PC-9 (cell line): ENCODE measurements at regions not wholly inside any gene's neighbourhood (a gene's known extent, or its start where the extent isn't known, plus 50 kb on each side); places are given as distances from the start of the nearest gene placed in this dataset.

ENCODE experiments used
- BruUV-seq: library from RNA; stranded (reverse); fragments of 400-500 nt; replicated peaks from 2 replicates; lab custom pipeline; 2021; lab: Mats Ljungman, UMichigan
- CTCF ChIA-PET: fragments of 300-600 bp; sonication (Branson Sonifier 250); formaldehyde crosslinking; loops from one replicate; lab custom pipeline; 2022; ENCODE audit warnings: antibody characterized with exemption; lab: Charles Lee
- POLR2A ChIA-PET: fragments of 300-600 bp; sonication (Branson Sonifier 250); formaldehyde crosslinking; loops from one replicate; lab custom pipeline; 2022; ENCODE audit warnings: antibody characterized with exemption; ENCODE audit not compliant: unreplicated experiment; lab: Charles Lee
- DNase-seq, 2 experiments: peaks; one replicate each; pipeline versions ENCODE4 v3.0.0 to v3.0.0-alpha.2; 2015 to 2022; ENCODE audit warnings: mixed read lengths in 1 of 2
- H2AFZ ChIP-seq: fragments of 200-600 bp; sonication (generic); 2 replicates; pipeline ENCODE4 v1.8.1; 2017; ENCODE audit warnings: antibody characterized with exemption
- H3F3A ChIP-seq: fragments of 200-600 bp; sonication (generic); 2 replicates; pipeline ENCODE4 v1.8.1; 2017; ENCODE audit warnings: antibody characterized with exemption, mild to moderate bottlenecking, low read depth; ENCODE audit not compliant: insufficient read depth
- H3K27ac ChIP-seq: fragments of 200-600 bp; sonication (generic); 2 replicates; pipeline ENCODE4 v1.6.1; 2016; ENCODE audit warnings: mixed run types
- H3K27me3 ChIP-seq: fragments of 200-600 bp; sonication (generic); 2 replicates; pipeline ENCODE4 v1.6.1; 2016; ENCODE audit warnings: low read depth, mixed run types; ENCODE audit not compliant: insufficient read depth
- H3K36me3 ChIP-seq: fragments of 200-600 bp; sonication (generic); 2 replicates; pipeline ENCODE4 v1.6.1; 2016; ENCODE audit warnings: low read depth, mixed run types
- H3K4me1 ChIP-seq: fragments of 200-600 bp; sonication (generic); replicated peaks from 2 replicates; pipeline ENCODE4 v1.6.1; 2016; ENCODE audit warnings: mixed run types; ENCODE audit not compliant: insufficient read depth
- H3K4me2 ChIP-seq: fragments of 200-600 bp; sonication (generic); 2 replicates; pipeline ENCODE4 v1.6.1; 2017; ENCODE audit warnings: mixed run types
- H3K4me3 ChIP-seq: fragments of 200-600 bp; sonication (generic); 2 replicates; pipeline ENCODE4 v1.6.1; 2016; ENCODE audit warnings: mixed run types
- H3K79me2 ChIP-seq: fragments of 200-600 bp; sonication (generic); 2 replicates; pipeline ENCODE4 v1.6.1; 2017; ENCODE audit warnings: low read depth, mixed run types
- H3K9me2 ChIP-seq: fragments of 200-600 bp; sonication (generic); 2 replicates; pipeline ENCODE4 v1.8.1; 2017; ENCODE audit warnings: mild to moderate bottlenecking; ENCODE audit not compliant: insufficient read depth
- H3K9me3 ChIP-seq: fragments of 200-600 bp; sonication (generic); 2 replicates; pipeline ENCODE4 v1.8.1; 2016; ENCODE audit warnings: low read depth; ENCODE audit not compliant: insufficient read depth
- H4K20me1 ChIP-seq: fragments of 200-600 bp; sonication (generic); 2 replicates; pipeline ENCODE4 v1.8.1; 2017; ENCODE audit not compliant: insufficient read depth
- CTCF ChIP-seq: fragments of 200-600 bp; sonication (generic); conservative IDR thresholded peaks from 2 replicates; pipeline ENCODE4 v1.6.1; 2017; ENCODE audit warnings: mixed run types, antibody characterized with exemption, mild to moderate bottlenecking, moderate library complexity
- EZH2 ChIP-seq: fragments of 200-600 bp; sonication (generic); IDR thresholded peaks from 2 replicates; pipeline ENCODE4 v1.8.0; 2017; ENCODE audit warnings: antibody characterized with exemption, low read depth
- intact Hi-C: fragments of 100-400 bp; cut with micrococcal nuclease; formaldehyde crosslinking; loops from one replicate; pipeline ENCODE4 v1.10.0; 2022; ENCODE audit not compliant: unreplicated experiment

GRCh38 chr6:101249470-101249869 is 144.0 kb upstream of the GRIK2 start:
- Histone ChIP-seq H2AFZ (no peak overlapping the region), H3K36me3 (no peaks in the 10 kb centered on the region), H3K27me3 (no peaks in the 10 kb centered on the region), H3K4me2 (no peak overlapping the region), H3K9me3 (peaks cover 12% of the 10 kb centered on the region; the same call in 1 of the 2 replicates), H4K20me1 (no peaks in the 10 kb centered on the region), H3K4me3 (no peak overlapping the region), H3K4me1 (no peaks in the 10 kb centered on the region), H3K79me2 (no peaks in the 10 kb centered on the region), H3K27ac (no peak overlapping the region), H3K9me2 (no peaks in the 10 kb centered on the region), H3F3A (no peaks in the 10 kb centered on the region)
- no peak for DNase-seq
- ChIA-PET POLR2A (no interaction called here), CTCF (no interaction called here)
- no peak for TF ChIP-seq EZH2
- intact Hi-C loops: no loop called here
- no TSS peak for BruUV-seq

- H4K20me1 ChIP-seq: no peaks in the 10 kb centered on the region
- H3K36me3 ChIP-seq: no peaks in the 10 kb centered on the region
- H2AFZ ChIP-seq: no peak overlapping the region
- no TSS peak for BruUV-seq
- intact Hi-C loops: no loop called here
- TF ChIP-seq CTCF (no peak), EZH2 (no peak)
- peaks cover 5% of the 10 kb centered on the region; the same call in 1 of the 2 replicates for H3K9me2 ChIP-seq
- no peaks in the 10 kb centered on the region for H3F3A ChIP-seq
- no peak overlapping the region for H3K4me2 ChIP-seq
- no peaks in the 10 kb centered on the region for H3K79me2 ChIP-seq
- POLR2A ChIA-PET: no interaction called here
- H3K9me3 ChIP-seq: no peaks in the 10 kb centered on the region; the same call in 1 of the 2 replicates
- no peak overlapping the region for H3K27ac ChIP-seq
- no peaks in the 10 kb centered on the region for H3K4me1 ChIP-seq
- H3K27me3 ChIP-seq: no peaks in the 10 kb centered on the region
- no peak overlapping the region for H3K4me3 ChIP-seq
- no peak for DNase-seq
- CTCF ChIA-PET: no interaction called here
These were observed 136.3 kb upstream of the GRIK2 start for GRCh38 chr6:101257163-101257562.

- Histone ChIP-seq H3K4me2 (no peak overlapping the region), H3K9me2 (peaks cover 5% of the 10 kb centered on the region; the same call in 1 of the 2 replicates), H4K20me1 (no peaks in the 10 kb centered on the region), H3K27me3 (no peaks in the 10 kb centered on the region), H3K36me3 (no peaks in the 10 kb centered on the region), H3K79me2 (no peaks in the 10 kb centered on the region), H3K9me3 (no peaks in the 10 kb centered on the region; the same call in 1 of the 2 replicates), H3K27ac (no peak overlapping the region), H3K4me3 (no peak overlapping the region), H3K4me1 (no peaks in the 10 kb centered on the region), H2AFZ (no peak overlapping the region), H3F3A (no peaks in the 10 kb centered on the region)
- no peak for DNase-seq
- intact Hi-C loops: no loop called here
- no peak for TF ChIP-seq CTCF
- TF ChIP-seq EZH2: no peak
- CTCF ChIA-PET: no interaction called here
- BruUV-seq: no TSS peak
- POLR2A ChIA-PET: no interaction called here
These were observed 134.0 kb upstream of the GRIK2 start for GRCh38 chr6:101259505-101259904.

GRCh38 chr6:101263596-101263995 is 129.9 kb upstream of the GRIK2 start:
- ChIA-PET CTCF (no interaction called here), POLR2A (no interaction called here)
- Histone ChIP-seq H3K9me2 (no peaks in the 10 kb centered on the region; the same call in 1 of the 2 replicates), H3K4me3 (no peak overlapping the region), H3K36me3 (no peaks in the 10 kb centered on the region), H4K20me1 (no peaks in the 10 kb centered on the region), H3K79me2 (no peaks in the 10 kb centered on the region), H2AFZ (no peak overlapping the region), H3F3A (no peaks in the 10 kb centered on the region), H3K4me2 (no peak overlapping the region), H3K27ac (no peak overlapping the region), H3K4me1 (no peaks in the 10 kb centered on the region), H3K27me3 (no peaks in the 10 kb centered on the region), H3K9me3 (no peaks in the 10 kb centered on the region; the same call in 1 of the 2 replicates)
- TF ChIP-seq EZH2: no peak
- intact Hi-C loops: no loop called here
- BruUV-seq: no TSS peak
- DNase-seq: no peak
